Retina (tissue), 1 donor: ENCODE measurements at regions not wholly inside any gene's neighbourhood (a gene's known extent, or its start where the extent isn't known, plus 50 kb on each side); places are given as distances from the start of the nearest gene placed in this dataset.
"Not testable (repeated sequence)": the region's sequence is repeated elsewhere in the genome, so short reads cannot be mapped to it uniquely, and the experiment has no call there.

Experiments used
- DNase-seq: peaks from one replicate; pipeline ENCODE4 v3.0.0-alpha.2; 2016

DNA sequence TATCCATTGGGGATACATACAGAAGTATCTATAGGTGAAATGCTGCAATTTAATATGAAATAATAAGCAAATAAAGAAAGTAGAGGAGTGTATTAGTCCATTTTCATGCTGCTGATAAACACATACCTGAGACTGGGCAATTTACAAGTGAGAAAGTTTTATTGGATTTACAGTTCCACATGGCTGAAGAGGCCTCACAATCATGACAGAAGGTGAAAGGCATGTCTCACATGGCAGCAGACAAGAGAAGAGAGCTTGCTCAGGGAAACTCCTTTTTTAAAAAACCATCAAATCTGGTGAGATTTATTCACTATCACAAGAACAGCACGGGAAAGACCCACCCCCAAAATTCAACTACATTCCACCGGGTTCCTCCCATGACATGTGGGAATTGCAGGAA is 82.8 kb upstream of the TRIM24 start:
- DNase-seq = no peak

DNA sequence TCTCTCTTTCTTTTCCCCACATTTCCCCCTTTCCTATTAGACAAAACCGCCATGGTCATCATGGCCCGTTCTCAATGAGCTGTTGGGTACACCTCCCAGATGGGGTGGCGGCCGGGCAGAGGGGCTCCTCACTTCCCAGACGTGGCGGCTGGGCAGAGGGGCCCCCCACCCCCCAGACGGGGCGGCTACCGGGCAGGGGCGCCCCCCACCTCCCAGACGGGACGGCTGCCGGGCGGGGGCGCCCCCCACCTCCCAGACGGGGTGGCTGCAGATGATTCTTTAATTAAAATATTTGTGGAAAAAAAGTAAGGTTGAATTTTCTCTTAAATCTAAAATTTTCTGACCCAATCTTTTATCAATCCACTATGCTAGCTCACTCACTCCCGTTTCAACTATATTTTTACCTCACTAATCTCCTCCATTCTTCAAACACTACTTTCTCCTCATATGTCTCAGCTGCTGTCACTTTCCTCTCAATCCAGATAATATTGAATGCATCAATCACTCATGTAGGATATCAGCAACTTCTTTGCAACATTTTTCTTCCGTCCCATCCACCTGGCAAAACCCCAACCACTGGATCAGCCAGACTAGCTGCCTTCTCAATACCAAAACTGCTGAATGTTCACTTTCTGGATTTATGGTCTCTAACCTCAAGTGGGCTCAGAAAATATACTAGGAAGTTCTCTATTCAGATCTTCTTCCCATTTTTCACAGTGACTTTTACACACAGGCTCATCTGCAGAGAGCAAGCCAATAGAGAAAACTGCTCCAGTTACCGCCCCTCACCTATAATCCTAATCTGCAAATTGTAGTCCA is 81.1 kb upstream of the TRIM24 start:
- DNase-seq = no peak

DNA sequence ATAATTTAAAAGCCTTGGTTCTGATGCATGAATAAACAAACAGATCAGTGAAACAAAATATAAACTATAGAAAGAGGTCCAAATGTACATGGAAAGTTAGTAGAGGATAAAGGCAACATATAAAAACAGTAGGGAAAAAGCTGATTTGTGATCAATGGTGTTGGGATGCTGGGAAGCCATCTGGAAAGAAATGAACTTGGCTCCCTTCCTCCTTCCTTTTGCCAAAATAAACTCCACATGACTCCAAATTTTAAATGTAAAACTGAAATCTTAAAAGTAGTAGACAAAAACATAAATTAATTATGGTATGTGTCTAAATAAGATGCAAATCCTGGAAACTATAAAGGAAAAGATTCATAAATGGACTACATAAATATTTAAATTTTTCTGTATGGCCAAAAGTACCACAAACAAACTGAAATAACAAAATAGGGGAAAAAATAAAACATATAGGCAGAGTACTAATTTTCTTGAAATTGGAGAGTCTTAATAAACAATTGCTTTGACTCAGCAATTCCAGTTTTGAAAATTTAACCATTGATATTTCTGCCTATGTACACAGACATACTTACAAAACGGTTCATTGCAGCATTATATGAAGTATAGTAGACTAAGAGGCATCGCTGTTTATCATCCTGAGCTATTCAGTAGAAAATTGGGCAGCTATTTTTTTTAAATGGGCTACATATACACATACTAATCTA is 77.0 kb upstream of the TRIM24 start:
- no peak for DNase-seq

- no peak for DNase-seq
Observed at GRCh38 chr7:138386821-138387220, 73.2 kb upstream of the TRIM24 start.

GRCh38 chr7:138387755-138388475 is 72.1 kb upstream of the TRIM24 start:
- DNase-seq = no peak

GRCh38 chr7:138388673-138389491 is 71.2 kb upstream of the TRIM24 start:
- DNase-seq = no peak

DNA sequence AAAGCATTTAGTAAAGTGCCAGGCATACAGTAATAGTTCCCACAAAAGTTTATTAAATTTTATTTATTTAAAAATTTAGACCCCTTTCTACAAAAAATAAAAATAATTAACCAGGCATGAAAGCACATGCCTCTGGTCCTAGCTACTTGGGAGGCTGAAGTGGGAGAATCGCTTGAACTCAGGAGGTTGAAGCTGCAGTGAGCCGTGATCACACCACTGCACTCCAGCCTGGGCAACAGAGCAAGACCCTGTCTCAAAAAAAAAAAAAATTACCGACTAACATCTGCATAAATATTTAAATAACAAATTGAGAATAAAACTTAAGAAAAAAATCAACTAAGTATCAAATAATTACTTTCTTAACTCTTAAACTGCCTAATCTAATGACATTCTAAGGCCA is 64.3 kb upstream of the TRIM24 start:
- no peak for DNase-seq

GRCh38 chr7:138396251-138397070 is 63.6 kb upstream of the TRIM24 start:
- DNase-seq = no peak

GRCh38 chr7:138397071-138397433 is 63.0 kb upstream of the TRIM24 start:
- not testable (repeated sequence) for DNase-seq

DNA sequence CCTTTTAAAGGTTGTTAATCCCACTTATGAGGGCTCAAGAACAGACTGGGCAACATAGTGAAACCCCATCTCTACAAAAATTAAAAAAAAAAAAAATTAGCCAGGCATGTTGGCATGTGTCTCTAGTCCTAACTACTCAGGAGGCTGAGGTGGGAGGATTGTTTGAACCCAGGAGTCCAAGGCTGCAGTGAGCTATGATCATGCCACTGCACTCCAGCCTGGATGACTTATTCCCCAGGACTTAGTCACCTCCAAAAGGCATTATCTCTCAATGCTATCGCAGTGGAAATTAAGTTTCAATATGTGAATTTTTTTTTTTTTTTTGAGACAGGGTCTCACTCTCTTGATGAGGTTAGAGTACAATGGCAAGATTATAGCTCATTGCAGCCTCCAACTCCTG is 61.2 kb upstream of the TRIM24 start:
- no peak for DNase-seq

DNA sequence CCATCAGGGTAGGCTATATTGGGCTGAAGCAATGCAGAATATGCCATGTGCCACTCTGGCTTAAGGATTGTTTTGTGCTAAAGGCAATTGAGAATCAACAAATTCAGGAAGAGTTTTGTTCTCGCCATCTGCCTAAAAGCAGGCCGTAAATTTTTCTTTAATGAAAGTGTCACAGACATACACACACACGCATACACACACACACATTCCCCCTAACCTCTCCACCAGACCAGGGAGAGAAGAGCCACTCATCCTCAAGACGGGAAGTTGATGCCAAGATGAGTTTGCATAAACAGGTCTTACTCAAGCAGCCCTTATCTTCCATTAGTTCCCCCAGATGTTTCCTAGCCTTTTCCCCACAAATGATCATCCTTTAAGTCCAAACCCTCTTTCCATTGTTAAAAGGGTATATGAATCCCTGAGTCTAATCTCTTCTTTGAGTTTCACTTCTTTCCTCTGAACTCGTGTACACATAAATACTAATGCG is 59.6 kb upstream of the TRIM24 start:
- no peak for DNase-seq

- DNase-seq = no peak
Observed at GRCh38 chr7:138402749-138403148, 57.3 kb upstream of the TRIM24 start.

- no peak for DNase-seq
Observed at GRCh38 chr7:138405496-138405895, 54.6 kb upstream of the TRIM24 start.

GRCh38 chr7:138407792-138408191 is 52.3 kb upstream of the TRIM24 start:
- no peak for DNase-seq
